B cell (primary cell): ENCODE measurements at regions not wholly inside any gene's neighbourhood (a gene's known extent, or its start where the extent isn't known, plus 50 kb on each side); places are given as distances from the start of the nearest gene placed in this dataset.

Experiments used
- CTCF ChIP-seq: fragments of 200-600 bp; IDR thresholded peaks from one replicate; pipeline ENCODE4 v1.8.0; 2022; ENCODE audit warnings: antibody characterized with exemption, mild to moderate bottlenecking
- EZH2 ChIP-seq: IDR thresholded peaks from 2 replicates; pipeline ENCODE4 v1.6.1; 2012; ENCODE audit warnings: borderline replicate concordance, low read depth, mild to moderate bottlenecking, moderate library complexity, low read length; ENCODE audit not compliant: insufficient read depth, poor library complexity, severe bottlenecking

GRCh38 chr5:12459326-12459725, 555.1 kb upstream of the CTNND2 start:
- TF ChIP-seq CTCF (no peak), EZH2 (no peak)
